Head of caudate nucleus (tissue), 42 donors: ENCODE measurements at regions not wholly inside any gene's neighbourhood (a gene's known extent, or its start where the extent isn't known, plus 50 kb on each side); places are given as distances from the start of the nearest gene placed in this dataset.

ENCODE experiments used
- DNase-seq, 42 donors: peaks; one replicate each; pipeline versions ENCODE4 v3.0.0 to v3.0.0-alpha.2; 2020 to 2021; ENCODE audit warnings: mixed read lengths in 7 of 42
- intact Hi-C: fragments of 100-400 bp; cut with DNase I; formaldehyde crosslinking; loops from one replicate; pipeline ENCODE4 v1.15.0; 2022

DNA sequence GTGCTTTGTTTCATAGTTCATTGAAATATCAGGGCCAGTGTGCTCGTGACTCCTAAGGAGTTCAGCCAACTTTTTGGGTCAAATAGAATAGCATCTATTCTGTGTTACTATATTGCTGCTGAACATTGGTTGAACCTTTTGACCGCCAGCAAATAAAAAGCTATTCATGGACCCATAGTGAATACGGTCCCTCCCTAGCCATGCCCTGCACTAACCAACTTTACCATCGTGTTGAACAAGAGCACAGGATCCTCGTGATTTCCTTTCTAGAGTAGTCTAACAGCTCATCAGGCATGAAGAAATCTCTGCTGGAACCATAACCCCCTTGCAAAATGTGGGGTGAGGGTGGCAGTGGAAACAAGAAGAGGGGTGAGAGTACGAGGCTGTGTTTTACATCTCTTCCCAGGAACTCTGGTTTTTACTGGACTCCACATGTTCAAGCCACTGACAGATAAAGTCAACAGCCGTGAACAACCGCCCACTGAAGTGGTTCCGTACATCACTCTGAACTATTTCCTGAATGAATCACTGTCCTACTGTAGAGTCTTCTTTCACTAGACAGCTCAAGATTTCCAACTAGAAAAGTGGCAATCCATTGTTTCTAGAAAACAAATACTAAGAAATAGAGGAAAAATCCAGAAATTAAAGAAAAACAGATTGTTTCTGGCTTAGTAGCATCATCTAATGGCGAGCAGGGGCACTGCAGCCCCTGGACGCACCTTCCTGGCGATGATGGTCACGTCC is 70.1 kb upstream of the SPATA31E1 start:
- peak in 19 of 42 donors; percentile 8 to 63 (median 33) for DNase-seq
- intact Hi-C loops = loop anchor here (5.0 kb wide), 1 partner anchor 135 kb away; no protein-coding TSS in a partner anchor

- DNase-seq = no peak
- intact Hi-C loops = loop anchor here (5.0 kb wide), 1 partner anchor 136 kb away; no protein-coding TSS in a partner anchor
These were observed 69.6 kb upstream of the SPATA31E1 start for GRCh38 chr9:87813119-87813463.

DNA sequence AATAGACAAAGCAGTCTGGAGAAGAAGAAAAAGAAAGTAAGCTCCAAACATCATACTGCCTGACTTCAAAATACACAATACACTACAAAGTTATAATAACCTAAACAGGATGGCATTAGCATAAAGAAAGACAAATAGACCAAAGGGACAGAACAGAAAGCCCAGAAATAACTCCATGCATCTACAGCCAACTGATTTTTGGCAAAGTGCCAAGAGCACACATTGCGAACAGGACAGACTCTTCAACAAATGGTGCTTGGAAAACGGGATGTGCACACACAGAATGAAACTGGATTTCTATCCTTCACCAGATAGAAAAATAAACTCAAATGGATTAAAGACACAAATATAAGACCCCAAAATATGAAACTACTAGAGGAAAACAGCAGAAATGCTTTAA is 66.6 kb upstream of the SPATA31E1 start:
- DNase-seq = peak in 6 of 42 donors; percentile 20 to 63 (median 26)
- intact Hi-C loops = no loop called here

DNA sequence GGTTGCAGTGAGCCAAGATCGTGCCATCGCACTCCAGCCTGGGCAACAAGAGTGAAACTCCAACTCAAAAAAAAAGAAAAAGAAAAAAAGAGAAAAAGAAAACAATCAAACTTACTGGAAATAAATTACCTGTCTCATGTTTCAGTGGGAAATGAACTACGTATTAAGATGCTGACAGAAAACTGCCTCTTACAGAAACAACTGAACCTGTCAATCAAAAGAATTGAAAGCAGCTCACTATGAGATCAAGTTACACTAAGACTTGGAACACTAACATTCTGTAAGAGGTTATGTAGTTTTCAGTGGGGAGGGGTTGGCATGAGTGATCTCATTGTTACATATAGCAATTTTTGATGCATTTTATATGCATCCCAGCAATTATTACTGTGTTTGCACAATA is 64.4 kb upstream of the SPATA31E1 start:
- no peak for DNase-seq
- intact Hi-C loops = no loop called here

DNA sequence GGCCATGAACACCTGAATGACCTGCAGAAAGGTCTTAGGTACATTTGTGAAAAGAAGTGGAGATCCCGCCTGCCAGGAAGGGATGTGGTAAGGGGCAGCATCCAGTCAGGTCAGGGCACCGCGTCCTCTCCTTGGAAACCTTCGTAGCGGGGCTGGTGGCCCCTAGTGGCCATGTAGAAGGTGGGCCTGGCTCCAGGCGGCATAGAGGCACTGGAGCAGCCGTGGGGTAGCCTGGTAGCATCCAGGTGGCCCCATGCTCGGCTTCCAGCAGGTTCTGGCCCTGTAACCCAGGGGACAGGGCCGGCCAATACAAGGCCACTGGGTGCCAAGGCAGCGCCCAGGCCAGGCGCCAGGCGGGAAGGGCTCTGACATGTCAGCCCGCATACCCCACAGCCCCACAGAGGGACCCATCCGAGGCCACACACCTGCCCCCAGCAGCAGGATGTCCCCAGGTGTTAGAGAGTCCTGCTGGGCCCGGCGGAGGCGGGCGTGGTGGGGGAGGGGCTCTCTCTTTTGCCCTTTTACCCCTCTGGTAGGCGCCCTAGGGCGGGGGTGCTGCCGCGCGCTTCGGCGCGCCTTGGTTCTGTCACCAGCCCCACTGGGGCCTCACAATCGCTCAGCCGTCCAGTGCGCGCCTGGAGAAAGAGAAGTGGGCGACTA is 58.3 kb upstream of the SPATA31E1 start:
- intact Hi-C loops = no loop called here
- DNase-seq = no peak

DNA sequence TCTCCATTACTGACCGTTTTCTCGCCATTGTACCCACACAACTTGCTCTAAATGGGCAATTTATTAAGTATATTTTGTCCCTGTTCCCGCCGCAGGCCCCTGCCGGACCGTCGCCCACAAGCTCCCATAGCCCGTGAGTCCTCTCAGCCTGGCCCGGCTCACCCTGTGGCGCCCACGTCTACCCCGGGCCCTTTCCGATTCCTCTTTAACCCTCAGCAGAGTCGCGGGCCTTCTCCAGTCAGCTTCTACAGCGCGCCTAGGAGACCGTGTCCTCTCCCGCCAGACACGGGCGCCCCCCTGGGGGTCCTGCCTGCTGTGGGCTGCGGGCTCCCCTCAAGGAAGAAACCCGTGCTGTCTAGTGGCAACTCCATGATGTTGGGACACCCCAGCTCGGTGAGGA is 57.8 kb upstream of the SPATA31E1 start:
- intact Hi-C loops = no loop called here
- no peak for DNase-seq

- intact Hi-C loops = no loop called here
These were observed 56.3 kb upstream of the SPATA31E1 start for GRCh38 chr9:87826331-87826730.

DNA sequence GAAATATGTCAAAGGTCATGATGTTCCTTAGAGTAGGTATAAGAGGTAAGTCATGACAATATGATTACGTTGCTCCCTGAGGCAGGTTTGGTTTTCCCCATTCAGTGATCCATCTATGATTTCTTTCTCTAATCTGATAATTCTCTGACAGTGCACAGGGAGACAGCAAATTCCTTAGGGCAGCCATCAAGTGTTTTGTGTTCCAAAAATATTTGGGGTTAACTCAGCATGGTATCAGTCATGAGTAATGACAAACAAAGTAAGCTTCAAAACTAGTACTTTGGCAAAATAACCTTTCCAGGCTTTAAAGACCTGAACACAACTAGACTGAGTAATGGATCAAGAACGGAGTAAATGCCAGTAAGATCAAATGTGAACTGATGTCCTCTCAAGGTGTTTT is 55.3 kb upstream of the SPATA31E1 start:
- intact Hi-C loops = no loop called here
- no peak for DNase-seq

More at GRCh38 chr9:87826331-87826730, 56.3 kb upstream of the SPATA31E1 start:
- no peak for DNase-seq

DNA sequence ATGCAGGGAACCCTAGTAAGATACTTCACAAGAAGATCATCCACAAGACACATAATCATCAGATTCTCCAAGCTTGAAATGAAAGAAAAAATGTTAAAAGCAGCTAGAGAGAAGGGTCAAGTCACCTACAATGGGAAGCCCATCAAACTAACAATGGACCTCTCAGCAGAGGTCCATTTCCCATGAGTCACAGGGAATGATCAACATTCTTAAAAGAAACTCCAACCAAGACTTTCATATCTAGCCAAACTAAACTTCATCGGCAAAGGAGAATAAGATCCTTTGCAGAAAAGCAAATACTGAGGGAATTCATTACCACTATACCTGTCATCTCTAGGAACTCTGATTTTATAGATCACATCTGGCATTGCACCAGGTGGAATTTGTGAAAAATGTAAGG is 52.9 kb upstream of the SPATA31E1 start:
- intact Hi-C loops = no loop called here
- no peak for DNase-seq

- intact Hi-C loops = no loop called here
These were observed 52.2 kb upstream of the SPATA31E1 start for GRCh38 chr9:87830446-87830845.

DNA sequence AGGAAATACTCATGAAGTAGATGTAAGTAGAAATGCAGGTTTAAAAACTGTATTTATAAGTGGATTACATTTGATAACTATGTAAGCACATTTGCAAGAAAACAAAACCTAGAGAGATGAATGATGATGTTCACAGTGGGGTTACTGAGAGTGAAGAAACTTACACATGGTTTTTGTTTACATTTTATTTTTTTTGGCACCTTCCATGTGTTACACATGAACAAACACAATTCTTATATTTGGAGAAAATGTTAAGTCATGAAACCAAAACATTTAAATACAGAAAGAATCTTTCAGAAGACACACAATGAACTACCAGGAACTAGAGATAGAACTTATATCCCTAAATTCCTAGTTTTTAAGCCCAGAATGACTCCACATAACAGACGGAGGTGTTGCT is 51.5 kb upstream of the SPATA31E1 start:
- intact Hi-C loops = no loop called here
- no peak for DNase-seq

More at GRCh38 chr9:87830446-87830845, 52.2 kb upstream of the SPATA31E1 start:
- no peak for DNase-seq
